Retina (tissue), 1 donor: ENCODE measurements at regions not wholly inside any gene's neighbourhood (a gene's known extent, or its start where the extent isn't known, plus 50 kb on each side); places are given as distances from the start of the nearest gene placed in this dataset.
A peak's percentile ranks its signal among the peaks of the same experiment; 100 is the strongest.
"Not testable (repeated sequence)": the region's sequence is repeated elsewhere in the genome, so short reads cannot be mapped to it uniquely, and the experiment has no call there.

Source experiments
- DNase-seq: peaks from one replicate; pipeline ENCODE4 v3.0.0-alpha.2; 2016

GRCh38 chr4:126466848-126467247 lies 1152.1 kb downstream of the FAT4 start:
- no peak for DNase-seq

GRCh38 chr4:126468144-126468543 lies 1153.4 kb downstream of the FAT4 start:
- no peak for DNase-seq

- no peak for DNase-seq
Observed at GRCh38 chr4:126470862-126471261, 1156.1 kb downstream of the FAT4 start.

- no peak for DNase-seq
Observed at GRCh38 chr4:126475730-126476129, 1157.0 kb upstream of the INTU start.

- DNase-seq: no peak
Observed at GRCh38 chr4:126479709-126480108, 1153.0 kb upstream of the INTU start.

GRCh38 chr4:126482311-126482710 lies 1150.4 kb upstream of the INTU start:
- no peak for DNase-seq

GRCh38 chr4:126486377-126486776 lies 1146.4 kb upstream of the INTU start:
- no peak for DNase-seq

GRCh38 chr4:126489826-126490463 lies 1142.8 kb upstream of the INTU start:
- DNase-seq: no peak

- DNase-seq: no peak
Observed at GRCh38 chr4:126495163-126495752, 1137.5 kb upstream of the INTU start.

- DNase-seq: no peak
Observed at GRCh38 chr4:126512979-126513378, 1119.8 kb upstream of the INTU start.

GRCh38 chr4:126513596-126513995 lies 1119.2 kb upstream of the INTU start:
- no peak for DNase-seq

- no peak for DNase-seq
Observed at GRCh38 chr4:126520731-126521130, 1112.0 kb upstream of the INTU start.

- not testable (repeated sequence) for DNase-seq
Observed at GRCh38 chr4:126525400-126525799, 1107.4 kb upstream of the INTU start.

- no peak for DNase-seq
Observed at GRCh38 chr4:126526335-126526734, 1106.4 kb upstream of the INTU start.

GRCh38 chr4:126529997-126530396 lies 1102.8 kb upstream of the INTU start:
- DNase-seq: no peak

GRCh38 chr4:126530996-126531585 lies 1101.7 kb upstream of the INTU start:
- no peak for DNase-seq

GRCh38 chr4:126532527-126532926 lies 1100.2 kb upstream of the INTU start:
- peak; percentile 2 for DNase-seq

GRCh38 chr4:126533146-126533805 lies 1099.5 kb upstream of the INTU start:
- peak; percentile 62 for DNase-seq

- no peak for DNase-seq
Observed at GRCh38 chr4:126539771-126540170, 1093.0 kb upstream of the INTU start.

- DNase-seq: no peak
Observed at GRCh38 chr4:126541820-126542219, 1090.9 kb upstream of the INTU start.

- DNase-seq: no peak
Observed at GRCh38 chr4:126544276-126544675, 1088.5 kb upstream of the INTU start.

- DNase-seq: not testable (repeated sequence)
Observed at GRCh38 chr4:126546197-126546596, 1086.6 kb upstream of the INTU start.

GRCh38 chr4:126547352-126547751 lies 1085.4 kb upstream of the INTU start:
- DNase-seq: no peak

- no peak for DNase-seq
Observed at GRCh38 chr4:126548890-126549289, 1083.9 kb upstream of the INTU start.
